Testis (tissue), 2 donors: ENCODE measurements at regions not wholly inside any gene's neighbourhood (a gene's known extent, or its start where the extent isn't known, plus 50 kb on each side); places are given as distances from the start of the nearest gene placed in this dataset.

Experiments
- DNase-seq: peaks from one replicate; pipeline ENCODE4 v3.0.0-alpha.2; 2019
- H3K27ac ChIP-seq, 2 donors: fragments of 200-600 bp; sonication (generic); one replicate each; pipeline ENCODE4 v1.5.1; 2019
- H3K27me3 ChIP-seq: fragments of 200-600 bp; sonication (generic); one replicate; pipeline ENCODE4 v1.5.1; 2019
- H3K36me3 ChIP-seq: fragments of 200-600 bp; sonication (generic); one replicate; pipeline ENCODE4 v1.5.1; 2017; ENCODE audit warnings: low read depth; ENCODE audit errors: missing control alignments
- H3K4me1 ChIP-seq: fragments of 200-600 bp; sonication (generic); one replicate; pipeline ENCODE4 v1.5.1; 2019
- H3K4me3 ChIP-seq, 2 donors: fragments of 200-600 bp; sonication (generic); one replicate each; pipeline ENCODE4 v1.5.1; 2017 to 2019
- H3K9me3 ChIP-seq: fragments of 200-600 bp; sonication (generic); one replicate; pipeline ENCODE4 v1.5.1; 2017
- POLR2A ChIP-seq: fragments of 450-650 bp; IDR thresholded peaks from one replicate; pipeline ENCODE4 v1.6.1; 2017; ENCODE audit warnings: antibody characterized with exemption, mild to moderate bottlenecking, moderate library complexity
- WGBS, 2 donors: methylation state at CpG; one replicate each; pipeline ENCODE4 v1.1.5; 2018; 5-methylcytosine and 5-hydroxymethylcytosine counted together
- intact Hi-C: fragments of 100-400 bp; cut with DNase I; formaldehyde crosslinking; loops from one replicate; pipeline ENCODE4 v1.15.1; 2023; ENCODE audit warnings: low total_unique reads
- TF ChIP-seq, protein P1 (sequence below), 3 experiments: fragments of 450-650 bp in 2 of 3; fragments of 200-600 bp in 1 of 3; sonication (generic) in 1 of 3; IDR thresholded peaks; one replicate each; pipeline ENCODE4 v1.5.1; 2016 to 2019; ENCODE audit warnings: antibody characterized with exemption in 3 of 3, mild to moderate bottlenecking in 2 of 3, moderate library complexity in 1 of 3

DNA sequence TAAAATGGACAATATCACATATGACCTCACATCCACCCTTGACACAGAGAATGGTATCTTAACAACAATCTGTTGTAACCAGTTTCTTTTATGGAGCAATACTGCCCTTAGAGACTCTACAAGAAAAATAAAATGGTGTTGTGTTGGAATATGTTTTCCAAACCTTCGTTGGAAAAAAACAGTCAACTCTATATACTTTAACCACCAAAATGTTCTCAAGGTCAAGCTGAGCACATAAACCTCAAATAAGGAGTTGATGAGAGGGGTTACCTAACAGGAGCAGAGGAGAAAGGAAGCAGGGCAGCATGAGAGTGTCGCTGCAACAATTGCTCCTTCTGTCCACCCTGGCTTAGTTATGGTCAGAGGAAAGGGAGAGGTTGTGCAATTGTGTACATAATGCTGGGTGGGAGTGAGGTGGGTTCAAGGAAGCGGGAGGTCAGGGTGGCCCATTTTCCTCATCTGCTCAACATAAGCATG is 179.2 kb upstream of the BMP4 start:
- no peaks in the 10 kb centered on the region for H3K4me1 ChIP-seq
- no peaks in the 10 kb centered on the region for H3K36me3 ChIP-seq
- WGBS, 2 donors: 87 to 90% methylated on average over 3 of the region's 3 CpGs
- intact Hi-C loops: no loop called here
- no peaks in the 10 kb centered on the region for H3K27me3 ChIP-seq
- no peak overlapping the region for H3K27ac ChIP-seq
- DNase-seq: no peak
- no peak overlapping the region for H3K4me3 ChIP-seq
- TF ChIP-seq, protein P1, sequence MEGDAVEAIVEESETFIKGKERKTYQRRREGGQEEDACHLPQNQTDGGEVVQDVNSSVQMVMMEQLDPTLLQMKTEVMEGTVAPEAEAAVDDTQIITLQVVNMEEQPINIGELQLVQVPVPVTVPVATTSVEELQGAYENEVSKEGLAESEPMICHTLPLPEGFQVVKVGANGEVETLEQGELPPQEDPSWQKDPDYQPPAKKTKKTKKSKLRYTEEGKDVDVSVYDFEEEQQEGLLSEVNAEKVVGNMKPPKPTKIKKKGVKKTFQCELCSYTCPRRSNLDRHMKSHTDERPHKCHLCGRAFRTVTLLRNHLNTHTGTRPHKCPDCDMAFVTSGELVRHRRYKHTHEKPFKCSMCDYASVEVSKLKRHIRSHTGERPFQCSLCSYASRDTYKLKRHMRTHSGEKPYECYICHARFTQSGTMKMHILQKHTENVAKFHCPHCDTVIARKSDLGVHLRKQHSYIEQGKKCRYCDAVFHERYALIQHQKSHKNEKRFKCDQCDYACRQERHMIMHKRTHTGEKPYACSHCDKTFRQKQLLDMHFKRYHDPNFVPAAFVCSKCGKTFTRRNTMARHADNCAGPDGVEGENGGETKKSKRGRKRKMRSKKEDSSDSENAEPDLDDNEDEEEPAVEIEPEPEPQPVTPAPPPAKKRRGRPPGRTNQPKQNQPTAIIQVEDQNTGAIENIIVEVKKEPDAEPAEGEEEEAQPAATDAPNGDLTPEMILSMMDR (IDR thresholded peaks at IDR 0.05): no peak
- TF ChIP-seq POLR2A: no peak
- no peaks in the 10 kb centered on the region for H3K9me3 ChIP-seq

DNA sequence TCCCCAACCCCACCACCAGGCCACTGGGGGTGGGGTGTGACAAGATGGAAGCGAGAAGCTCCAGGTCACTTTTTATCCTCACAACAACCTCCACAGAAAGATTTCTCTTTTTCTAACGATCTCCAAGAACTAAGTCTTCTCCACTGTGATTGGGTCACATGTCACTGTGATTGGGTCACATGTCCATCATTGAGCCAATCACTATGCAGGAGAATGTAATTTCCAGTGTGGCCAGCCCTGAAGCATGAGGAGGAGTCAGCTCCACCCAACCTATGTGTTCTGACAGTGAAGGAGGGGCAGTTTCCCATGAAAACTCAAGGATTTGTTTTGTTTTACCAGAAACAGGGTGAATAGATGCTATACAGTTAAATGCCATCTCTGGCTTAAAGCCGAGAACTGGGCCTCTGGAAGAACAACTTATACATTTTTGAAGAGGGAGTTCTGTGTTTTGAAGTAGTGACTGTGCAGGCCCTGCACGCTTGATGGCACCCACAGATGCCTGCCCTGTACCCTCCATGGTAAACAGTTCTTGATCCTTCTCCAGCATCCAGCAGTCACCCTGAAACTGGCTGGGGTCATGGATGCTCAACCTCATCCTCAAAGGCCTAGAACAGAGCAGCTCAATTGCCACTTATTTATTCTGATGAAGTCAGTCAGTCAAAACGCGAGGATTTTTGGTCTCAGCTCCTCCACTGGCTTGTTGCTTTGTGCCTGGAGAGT is 180.4 kb upstream of the BMP4 start:
- Histone ChIP-seq H3K4me1 (no peaks in the 10 kb centered on the region), H3K27ac (no peak overlapping the region), H3K27me3 (no peaks in the 10 kb centered on the region), H3K9me3 (no peaks in the 10 kb centered on the region), H3K4me3 (no peak overlapping the region), H3K36me3 (no peaks in the 10 kb centered on the region)
- intact Hi-C loops: no loop called here
- WGBS, 2 donors: 77 to 89% methylated on average over 5 to 6 of the region's 6 CpGs
- TF ChIP-seq POLR2A: no peak
- TF ChIP-seq, protein P1 (IDR thresholded peaks at IDR 0.05): no peak
- DNase-seq: no peak

DNA sequence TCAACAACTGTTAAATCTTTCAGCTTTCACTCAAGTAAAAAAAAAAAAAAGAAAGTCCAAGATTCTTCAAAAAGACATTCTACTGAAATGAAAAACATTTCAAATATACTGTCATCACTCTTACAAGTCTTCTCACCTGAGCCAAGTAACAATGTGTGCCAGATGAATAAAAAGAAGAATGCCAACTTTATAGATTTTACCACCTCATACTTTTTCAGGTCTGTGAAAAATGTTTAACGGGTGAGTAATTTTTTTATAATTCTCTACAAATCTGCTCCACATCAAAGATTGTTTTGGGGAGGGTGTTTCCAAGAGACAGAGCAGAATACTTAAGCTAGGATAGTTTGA is 181.0 kb upstream of the BMP4 start:
- Histone ChIP-seq H3K36me3 (no peaks in the 10 kb centered on the region), H3K9me3 (no peaks in the 10 kb centered on the region), H3K27me3 (no peaks in the 10 kb centered on the region), H3K27ac (no peak overlapping the region), H3K4me1 (no peaks in the 10 kb centered on the region), H3K4me3 (no peak overlapping the region)
- TF ChIP-seq POLR2A: no peak
- TF ChIP-seq, protein P1 (IDR thresholded peaks at IDR 0.05): no peak
- 91 to 95% methylated on average over 1 of the region's 1 CpG for WGBS, 2 donors
- DNase-seq: no peak
- intact Hi-C loops: no loop called here

- intact Hi-C loops: no loop called here
- DNase-seq: no peak
- no peak overlapping the region for H3K27ac ChIP-seq
Observed at GRCh38 chr14:54138024-54138353, 181.4 kb upstream of the BMP4 start.

More at GRCh38 chr14:54138024-54138353, 181.4 kb upstream of the BMP4 start:
- H3K4me3 ChIP-seq: no peak overlapping the region
- H3K27me3 ChIP-seq: no peaks in the 10 kb centered on the region
- 60 to 71% methylated on average over 1 of the region's 1 CpG for WGBS, 2 donors
- TF ChIP-seq POLR2A: no peak
- TF ChIP-seq, protein P1 (IDR thresholded peaks at IDR 0.05): no peak
- H3K4me1 ChIP-seq: no peaks in the 10 kb centered on the region
- no peaks in the 10 kb centered on the region for H3K36me3 ChIP-seq
- H3K9me3 ChIP-seq: no peaks in the 10 kb centered on the region
